HG03108 (cell line): ENCODE measurements at regions not wholly inside any gene's neighbourhood (a gene's known extent, or its start where the extent isn't known, plus 50 kb on each side); places are given as distances from the start of the nearest gene placed in this dataset.

Experiments used
- ATAC-seq: cut with Tn5 transposase; IDR thresholded peaks from one replicate; pipeline ENCODE4 v1.9.1; 2021; ENCODE audit warnings: moderate library complexity; ENCODE audit not compliant: unreplicated experiment

DNA sequence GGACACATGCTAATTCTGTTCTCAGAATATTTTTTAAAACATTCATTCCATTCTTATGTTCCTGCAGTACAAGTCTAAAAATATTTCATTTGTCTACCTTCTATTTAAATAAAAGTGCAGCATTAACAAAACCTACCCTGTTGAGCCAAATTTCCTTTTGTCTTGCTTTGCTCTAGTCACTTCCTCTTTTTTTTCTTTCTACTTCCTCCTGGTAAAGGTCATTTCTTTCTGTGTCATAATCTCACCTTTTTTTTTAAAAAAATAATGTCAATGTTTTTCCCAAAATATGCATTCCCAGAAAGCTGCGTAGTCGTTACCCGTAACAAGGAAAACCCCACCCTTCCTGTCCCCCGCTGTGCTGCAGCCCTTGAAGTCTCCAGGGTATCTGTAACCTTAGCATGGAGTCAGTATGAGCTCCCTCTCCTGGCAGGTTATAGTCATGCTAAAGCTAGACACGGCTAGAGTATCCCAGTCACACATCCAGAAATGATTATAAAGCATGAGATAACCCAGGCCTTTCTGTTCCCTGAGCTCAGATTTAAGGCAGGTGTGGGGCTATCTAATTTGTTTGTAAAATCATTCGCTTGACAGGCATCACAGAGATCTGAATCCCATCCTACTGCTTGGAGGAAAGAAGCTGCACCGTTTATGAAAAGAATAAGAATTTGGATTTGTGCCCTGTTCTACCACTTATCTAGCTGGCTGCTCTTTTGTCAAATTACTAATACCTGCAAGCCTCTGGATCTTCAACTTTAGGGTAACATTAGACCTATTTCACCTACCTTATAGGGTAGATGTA is 51.1 kb upstream of the EED start:
- ATAC-seq = peak; percentile 93

DNA sequence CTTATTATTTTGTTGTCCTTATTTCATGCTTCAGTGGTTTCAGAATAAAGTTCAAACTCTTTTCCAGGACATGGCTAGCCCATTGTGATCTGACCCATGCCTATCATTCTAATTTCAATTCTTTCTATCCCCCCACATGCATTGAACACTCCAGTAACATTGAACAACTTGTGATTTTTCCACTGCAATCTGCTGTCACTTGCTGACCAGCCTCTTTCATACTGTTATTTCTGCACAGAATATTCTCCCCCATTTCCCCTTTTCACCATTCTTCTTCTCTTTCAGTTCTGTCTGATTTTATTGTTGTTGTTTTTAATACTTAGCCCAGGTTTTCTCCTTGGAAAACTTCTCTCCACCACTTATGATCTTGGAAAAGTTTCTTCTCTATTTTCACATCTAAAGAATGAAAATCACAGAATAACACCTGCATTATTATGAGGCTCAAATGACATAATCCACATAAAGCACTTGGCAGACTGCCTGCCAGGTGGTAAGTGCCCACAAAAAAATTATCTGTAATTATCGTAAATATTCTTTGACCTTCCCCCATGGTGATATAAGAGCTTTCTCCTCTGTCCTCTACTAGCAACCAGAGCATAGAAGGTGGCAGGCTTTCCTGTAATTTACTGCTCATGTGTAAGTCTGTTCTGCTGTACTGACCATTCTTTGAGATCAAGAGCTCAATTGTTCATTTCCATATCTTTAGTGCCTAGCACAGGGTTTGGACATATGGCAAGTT is 51.9 kb upstream of the EED start:
- peak; percentile 12 for ATAC-seq

DNA sequence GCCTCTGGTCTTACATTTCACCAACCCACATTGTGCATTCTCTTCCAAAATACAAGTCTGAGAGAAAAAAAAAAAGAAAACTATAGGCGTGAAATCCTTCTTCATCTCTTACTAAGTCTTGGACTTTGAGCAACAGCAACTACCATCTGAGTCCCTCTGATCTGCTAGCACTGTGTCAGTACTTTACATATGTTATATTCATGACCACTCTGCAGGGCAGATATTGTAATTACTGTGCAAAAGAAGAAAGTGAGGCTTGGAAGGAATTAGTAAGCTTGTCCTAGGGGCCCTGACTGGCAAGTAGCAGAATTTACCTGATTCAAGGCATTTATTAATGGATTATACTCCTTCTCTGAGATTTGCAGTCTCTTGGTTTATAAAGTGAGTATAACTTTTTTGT is 52.7 kb upstream of the EED start:
- no peak for ATAC-seq

DNA sequence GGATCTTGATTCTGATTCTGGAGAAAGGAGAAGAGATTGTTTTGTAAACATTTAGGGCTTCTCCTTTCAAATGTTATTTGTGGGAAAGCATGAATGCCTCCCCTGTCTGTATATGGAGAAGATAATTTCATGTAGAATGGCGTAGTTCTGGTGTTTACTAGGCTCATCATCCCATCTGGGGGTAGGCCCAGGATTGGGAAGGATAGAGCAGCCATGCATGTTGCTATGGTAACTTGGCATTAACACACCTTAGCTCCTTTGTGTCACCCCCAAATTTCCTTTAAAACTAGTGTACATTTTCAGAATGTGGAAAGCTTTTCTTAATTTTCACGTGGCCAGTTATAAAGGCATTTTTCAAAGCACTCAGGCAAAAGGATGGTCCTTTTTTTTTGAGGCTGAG is 57.5 kb upstream of the EED start:
- no peak for ATAC-seq

DNA sequence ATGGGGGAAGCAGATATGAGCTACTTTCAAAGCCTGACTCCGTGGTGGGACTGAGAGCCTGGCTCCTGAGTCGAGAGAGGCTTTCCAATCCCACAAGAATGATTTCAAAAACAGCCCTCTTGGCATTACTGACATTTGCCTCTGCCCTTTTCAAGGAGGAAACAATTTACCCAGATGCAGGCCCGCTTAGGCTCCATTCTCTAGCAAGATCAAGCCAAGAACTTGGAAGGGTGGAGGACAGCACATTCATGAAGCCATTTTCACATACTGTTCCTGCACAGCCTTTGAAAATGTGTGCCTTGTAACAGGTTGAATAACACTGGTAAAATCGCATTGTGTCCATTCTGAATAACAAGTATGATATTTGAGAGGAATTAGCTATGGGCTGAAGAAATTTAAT is 58.2 kb upstream of the EED start:
- no peak for ATAC-seq

DNA sequence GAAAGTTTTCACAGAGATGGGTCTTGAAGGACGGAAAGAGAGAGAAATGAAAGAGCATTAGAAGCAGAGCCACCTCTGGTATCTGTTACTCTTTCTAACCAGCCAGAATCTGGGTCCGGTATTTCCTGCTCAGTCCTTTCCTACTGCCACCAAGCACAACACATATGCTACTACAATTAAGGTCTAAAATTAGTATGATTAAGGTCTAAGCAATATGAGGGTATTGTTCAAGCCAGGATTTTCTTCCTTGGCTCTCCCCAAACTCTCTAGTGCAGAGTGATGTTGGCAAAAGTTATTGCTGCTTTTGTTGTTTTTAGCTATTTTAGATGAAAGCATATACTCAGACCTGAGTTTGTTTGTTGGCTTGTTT is 59.2 kb upstream of the EED start:
- no peak for ATAC-seq

DNA sequence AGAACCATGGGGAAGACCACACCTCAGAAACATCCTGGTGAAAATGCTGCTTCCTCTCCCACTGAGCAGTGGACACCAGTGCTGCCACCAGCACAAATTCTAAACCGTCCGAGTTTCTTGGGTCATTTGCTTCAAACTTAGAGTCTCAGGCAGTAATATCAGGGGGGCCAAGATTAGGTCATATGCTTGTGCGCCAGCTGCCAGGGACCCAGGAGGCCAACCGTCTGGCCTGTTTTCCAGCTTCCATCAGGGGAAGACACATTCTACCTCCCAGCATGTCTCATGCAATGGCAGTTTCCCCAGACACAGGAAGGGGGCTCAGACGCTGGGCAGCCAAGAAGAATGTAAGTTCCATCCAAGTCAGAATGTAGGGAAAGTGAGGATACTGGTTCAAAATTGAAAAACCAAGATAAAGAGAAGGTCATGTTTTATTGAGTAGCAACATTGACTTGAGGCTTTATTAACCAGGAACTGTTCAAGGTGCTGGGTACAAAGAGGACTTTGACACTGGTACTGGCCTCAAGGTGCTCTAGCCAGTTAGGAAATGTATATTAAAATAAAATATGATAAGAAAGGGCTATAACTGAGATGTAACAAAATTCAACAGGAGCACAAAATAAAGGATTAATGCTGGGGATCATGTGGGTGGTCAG is 59.7 kb upstream of the EED start:
- no peak for ATAC-seq

DNA sequence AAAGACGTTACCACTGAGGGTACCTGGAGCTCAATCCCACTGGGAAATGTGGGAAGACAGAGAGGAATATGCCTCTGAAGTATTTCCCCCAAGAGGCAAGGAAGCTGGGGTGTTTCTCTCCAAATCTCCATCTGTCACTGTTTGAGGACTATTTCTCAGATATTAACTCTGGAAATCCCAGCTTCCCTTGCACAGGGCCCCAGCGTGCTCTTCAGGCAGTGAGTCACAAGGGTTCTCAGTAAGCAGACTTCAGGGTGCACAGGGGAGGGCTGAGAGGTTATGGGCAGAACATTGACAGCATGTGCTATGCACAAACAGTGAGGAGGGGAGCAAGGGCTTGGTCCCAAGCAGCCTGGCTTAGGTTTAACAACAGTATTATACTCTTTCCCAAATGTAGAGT is 60.9 kb upstream of the EED start:
- no peak for ATAC-seq

DNA sequence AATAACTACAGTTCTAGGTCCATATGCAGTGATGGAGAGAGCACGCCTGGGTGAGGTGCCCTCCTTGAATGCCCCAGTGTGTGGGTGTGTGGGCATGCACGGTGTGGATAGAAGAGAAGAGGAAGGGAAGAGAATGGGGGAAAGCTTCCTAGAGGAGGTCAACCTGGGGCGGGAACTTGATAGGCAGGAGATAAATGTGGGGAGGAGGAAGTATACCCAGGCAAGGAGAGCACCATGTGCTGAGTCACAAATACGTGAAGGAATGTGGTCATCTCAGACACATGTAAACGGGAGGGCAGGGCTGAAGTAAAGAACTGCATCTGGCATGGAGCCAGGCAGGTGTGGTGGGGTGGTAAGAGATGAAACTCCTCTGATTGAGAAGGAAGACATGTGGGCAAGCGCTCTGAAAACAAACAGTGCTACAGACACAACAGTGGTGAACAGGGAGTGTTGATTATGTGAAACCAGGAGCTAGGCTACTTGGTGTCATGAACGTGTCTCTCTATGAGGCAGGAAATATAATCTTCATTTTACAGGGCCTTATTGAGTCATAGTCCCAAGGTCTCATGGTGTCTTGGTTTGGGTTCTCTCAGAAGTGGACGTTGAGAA is 61.5 kb upstream of the EED start:
- peak; percentile 82 for ATAC-seq

DNA sequence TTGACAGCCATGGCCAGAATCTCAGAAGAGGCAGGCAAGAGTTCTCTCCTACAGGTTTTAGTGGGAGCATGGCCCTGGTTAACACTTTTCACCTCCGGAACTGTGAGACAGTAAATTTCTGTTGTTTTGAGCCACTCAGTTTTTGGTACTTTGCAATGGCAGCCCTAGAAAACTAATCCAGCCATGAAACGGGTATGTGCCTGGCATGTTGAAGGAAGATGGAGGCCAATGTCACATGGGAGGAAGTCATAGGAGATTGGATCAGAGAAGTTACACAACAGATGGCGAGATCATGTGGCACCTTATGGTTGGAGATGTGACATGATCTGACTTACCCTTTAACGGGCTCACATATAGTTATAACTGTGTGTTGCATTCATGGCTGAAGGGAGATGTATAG is 63.2 kb upstream of the EED start:
- ATAC-seq = no peak

DNA sequence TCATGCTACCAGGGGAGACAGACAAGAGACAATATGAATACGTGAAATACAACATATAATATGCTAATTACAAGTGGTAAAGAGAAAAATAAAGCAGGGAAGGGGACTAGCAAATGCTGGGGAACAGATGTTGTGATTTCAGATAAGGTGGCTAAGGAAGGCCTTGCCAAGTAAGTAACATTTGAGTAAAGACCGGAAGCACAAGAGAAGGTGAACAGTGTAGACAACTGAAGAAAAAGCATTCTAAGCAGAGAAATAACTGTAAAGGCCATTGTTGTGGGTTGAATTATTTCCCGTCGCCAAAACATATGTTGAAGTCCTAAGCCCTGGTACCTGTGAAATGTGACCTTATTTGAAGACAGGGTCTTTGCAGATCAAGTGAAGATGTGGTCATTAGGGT is 63.7 kb upstream of the EED start:
- no peak for ATAC-seq

DNA sequence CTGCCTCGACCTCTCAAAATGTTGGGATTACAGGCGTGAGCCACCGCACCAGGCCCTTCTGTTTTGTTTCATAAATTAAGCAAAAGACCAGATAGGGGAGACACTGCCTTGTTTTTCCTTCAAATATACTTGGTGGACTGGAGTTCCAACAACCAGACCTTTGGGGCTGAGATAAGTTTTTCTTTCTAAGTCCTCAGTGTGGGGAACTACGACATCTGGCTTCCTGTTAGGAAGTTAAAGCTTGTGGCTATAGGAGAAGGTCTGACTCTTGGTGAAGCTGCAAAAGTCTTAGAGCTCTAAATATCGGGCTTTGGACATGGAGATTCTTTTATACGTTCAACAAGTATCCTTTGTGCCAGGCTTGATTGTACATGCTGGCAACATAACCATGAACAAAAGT is 64.1 kb upstream of the EED start:
- no peak for ATAC-seq

DNA sequence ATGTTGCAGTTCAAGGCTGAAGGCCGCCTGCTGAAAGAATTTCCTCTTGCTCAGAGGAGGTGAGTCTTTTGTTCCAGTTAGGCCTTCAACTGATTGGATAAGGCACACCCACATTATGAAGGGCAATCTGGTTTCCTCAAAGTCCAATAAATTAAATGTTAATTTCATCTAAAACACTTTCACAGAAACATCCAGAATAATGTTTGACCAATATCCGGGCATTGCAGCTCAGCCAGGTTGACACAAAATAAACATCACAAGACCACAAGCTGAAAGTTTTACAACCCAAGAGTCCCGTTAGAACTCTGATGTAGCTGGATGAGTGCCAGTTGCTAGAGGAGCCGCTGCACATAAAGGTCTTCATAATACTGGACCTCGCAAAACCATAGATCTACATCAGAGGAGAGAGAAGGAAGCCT is 64.9 kb upstream of the EED start:
- ATAC-seq = no peak

DNA sequence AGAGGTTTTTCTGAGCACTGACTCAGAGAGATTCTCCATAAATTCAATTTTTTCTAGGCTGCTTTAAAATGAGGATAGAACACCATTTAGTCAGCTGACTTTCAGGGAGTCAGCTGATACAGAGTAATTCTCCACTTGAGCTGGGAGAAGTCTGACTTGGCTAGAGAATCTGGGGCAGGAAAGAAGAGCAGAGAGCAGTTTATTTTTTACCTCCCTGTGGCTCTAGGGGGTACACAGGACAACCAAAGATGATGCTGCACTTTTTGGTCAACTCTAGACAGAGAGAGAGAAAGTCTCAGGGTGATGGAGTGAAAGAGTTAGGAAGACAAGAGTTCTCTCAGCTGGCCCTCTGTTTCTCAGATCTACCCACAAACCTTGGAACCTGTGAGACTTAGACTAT is 67.3 kb upstream of the EED start:
- ATAC-seq = no peak

DNA sequence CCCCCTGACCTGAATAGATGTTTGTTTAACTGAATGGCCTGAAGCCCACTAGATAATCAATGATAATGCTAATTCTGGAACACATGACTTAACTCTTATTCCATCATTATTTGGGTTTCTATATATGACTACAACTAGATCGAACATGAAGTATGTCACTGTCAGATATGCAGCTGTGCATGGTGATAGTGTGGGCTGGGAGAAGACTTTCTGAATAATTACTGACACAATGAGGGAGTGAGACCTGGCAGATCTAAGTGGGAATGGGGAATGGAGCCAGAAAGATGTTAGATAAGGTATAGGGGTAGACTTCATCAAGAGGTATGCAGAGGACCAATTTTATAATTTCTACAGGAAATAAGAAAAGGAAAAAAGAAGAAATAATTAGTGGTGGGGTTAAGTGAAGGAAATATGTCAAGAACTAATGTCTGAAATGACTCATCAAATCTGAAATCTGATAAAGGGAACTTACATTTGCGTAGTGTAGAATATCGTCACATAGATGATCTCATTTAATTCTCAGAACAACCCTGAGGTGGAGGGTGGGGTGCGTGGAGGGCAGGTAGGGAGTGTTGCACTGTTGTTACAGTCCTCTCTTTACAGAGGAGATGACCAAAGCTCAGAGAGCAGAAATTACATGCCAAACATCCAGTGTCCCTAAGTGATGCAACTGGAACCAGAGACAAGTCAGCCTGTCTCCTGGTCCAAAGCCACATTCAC is 68.2 kb upstream of the EED start:
- no peak for ATAC-seq

DNA sequence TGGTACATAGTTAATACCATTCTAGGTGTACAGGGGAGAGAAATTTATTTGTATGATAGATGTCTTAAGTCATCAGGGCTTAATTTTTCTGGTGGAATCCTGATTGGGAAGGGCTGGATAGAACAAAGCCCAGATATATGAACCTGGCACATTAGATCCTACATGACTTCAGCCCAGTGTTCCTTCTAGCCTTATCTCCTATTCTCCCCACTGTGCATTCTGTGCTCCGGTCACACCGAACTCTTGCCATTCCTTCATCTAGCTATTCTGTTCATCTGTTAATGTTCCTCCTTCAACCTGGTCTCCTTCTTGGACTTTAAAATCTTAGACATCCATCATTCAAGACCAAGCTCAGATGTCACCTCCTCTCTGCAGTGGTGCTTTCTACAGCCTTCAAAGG is 68.9 kb upstream of the EED start:
- no peak for ATAC-seq

DNA sequence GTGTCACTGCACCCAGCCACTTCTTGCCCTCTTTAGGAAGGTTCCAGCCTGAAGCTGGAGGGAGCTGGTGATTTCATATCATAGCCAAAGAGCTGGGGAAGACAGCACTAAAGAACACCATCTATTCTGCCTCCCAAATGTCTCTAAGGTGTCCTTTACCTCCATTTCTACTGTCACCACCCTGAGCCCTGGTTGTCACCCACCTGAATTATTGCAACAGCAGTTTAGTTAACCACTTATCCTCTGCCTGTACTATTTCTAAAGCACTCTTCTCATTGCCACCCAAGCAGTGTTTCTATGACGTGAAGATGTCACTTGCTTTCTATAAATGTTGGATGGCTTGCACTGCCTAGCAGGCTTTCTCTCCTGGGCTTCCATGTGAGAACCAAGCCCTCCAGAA is 69.4 kb upstream of the EED start:
- no peak for ATAC-seq

DNA sequence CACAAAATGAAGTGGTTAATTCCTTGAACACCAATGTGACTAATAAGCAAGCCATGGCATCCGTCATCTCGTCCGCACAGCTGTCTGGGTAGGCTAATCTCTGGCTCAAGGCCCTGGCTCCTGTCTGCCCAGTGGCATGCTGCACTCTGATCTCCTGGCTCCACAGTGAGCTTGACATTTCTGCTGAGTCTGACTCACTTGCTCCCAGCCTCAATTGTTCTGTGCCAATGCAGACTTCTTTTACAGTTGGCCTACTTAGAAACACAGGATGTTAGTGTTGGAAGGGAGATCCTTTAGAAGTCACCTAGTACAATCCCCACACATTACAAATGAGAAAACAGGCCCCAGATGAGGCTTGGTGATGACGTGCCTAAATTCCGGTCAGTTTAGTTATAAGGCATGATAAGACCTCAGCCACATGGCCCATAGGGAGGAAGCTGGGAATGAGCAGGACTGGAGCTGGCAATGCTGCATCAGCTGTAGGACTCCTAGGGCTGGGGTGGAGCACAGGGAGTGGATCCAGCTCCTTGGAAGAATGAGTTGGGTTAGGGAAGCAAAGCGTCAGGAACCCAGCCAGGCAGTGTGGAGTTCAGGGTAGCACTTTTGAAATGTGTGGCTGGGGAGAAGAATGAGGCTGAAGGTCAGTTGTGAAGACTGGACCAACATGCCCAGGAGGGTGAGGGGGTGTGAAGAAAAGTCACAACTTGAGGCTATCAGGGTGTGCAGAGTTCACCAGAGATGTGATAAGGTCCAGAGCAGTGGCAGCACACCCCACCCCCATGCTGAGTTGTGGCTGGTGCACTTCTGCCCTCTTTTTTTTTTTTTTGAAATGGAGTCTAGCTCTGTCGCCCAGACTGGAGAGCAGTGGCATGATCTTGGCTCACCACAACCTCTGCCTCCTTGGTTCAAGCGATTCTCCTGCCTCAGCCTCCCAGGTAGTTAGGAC is 70.2 kb upstream of the EED start:
- no peak for ATAC-seq

DNA sequence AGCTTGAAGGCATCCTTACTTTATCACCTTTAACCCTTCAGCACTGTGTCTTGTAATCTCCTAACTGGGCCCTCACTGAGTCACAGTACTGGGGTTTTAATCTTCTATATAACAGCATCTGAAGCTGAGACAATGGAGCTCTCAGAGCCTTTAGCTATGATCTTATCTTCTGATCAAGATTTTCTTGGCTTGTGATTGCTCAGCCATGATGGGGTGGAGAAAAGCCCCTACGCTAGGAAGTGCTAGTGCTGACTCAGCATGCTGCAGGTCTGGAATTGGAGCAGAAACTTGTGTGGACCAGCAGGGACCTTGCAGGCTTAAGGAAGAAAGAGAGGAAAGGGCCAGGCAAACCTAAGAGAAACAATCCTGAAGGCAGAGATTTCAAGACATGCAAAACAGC is 71.7 kb upstream of the EED start:
- no peak for ATAC-seq

DNA sequence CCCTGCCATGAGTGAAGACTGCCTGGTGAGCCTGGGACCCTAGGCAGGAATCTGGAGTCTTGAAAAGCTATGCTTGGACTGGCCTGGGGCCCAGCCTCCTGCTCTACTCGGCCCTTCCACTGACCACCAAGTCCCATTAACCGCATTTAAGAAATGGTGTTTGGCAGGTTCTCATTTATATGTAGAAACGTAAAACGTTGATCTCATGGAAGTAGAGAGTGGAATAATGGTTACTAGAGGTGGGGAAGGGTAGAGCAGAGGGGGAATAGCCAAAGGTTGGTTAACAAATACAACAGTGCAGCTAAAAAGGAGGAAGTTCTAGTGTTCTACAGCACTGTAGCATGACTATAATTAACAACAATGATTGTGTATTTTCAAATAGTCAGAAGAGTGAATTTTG is 72.9 kb upstream of the EED start:
- ATAC-seq = no peak
